ENCODE measurements at regions not wholly inside any gene's neighbourhood (a gene's known extent, or its start where the extent isn't known, plus 50 kb on each side); places are given as distances from the start of the nearest gene placed in this dataset.
A peak's percentile ranks its signal among the peaks of the same experiment; 100 is the strongest.

DNA sequence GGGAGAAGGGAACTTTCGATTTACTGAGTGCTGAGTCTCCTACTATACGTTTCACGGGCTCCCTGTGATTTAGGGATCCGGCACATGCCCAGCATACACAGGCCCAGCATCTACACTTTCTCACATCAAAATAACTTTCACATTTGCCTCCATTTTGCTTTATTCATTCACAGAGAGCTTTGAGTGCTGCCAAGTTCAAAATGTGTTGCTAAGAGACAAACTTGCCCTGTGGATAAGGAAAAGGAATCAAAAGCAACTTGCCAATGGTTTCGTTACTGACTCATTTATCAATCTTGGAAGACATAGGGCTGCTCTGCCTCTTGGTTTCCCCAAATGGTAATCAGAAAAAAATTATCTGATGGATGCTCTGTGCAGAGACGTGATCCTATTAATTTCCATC lies 86.3 kb upstream of the LRRN1 start:
- 76 to 87% methylated on average over 3 to 5 of the region's 6 CpGs for WGBS, 2 experiments (ENCODE audit: insufficient coverage in 2 of 2)
- peaks cover 9% of the 10 kb centered on the region for H3K4me1 ChIP-seq (ENCODE audit: control insufficient read depth, insufficient read depth, low read length, poor library complexity, severe bottlenecking)
- no peaks in the 10 kb centered on the region for H3K36me3 ChIP-seq (ENCODE audit: control insufficient read depth, insufficient read depth, low read length)
- H3K4me3 ChIP-seq (ENCODE audit: extremely low read depth, insufficient read depth, low read length, poor library complexity, severe bottlenecking): no peak overlapping the region
- H3K9me3 ChIP-seq (ENCODE audit: control insufficient read depth, low read length): no peaks in the 10 kb centered on the region
- no peak overlapping the region for H3K27ac ChIP-seq (ENCODE audit: low read depth, low read length, severe bottlenecking)

DNA sequence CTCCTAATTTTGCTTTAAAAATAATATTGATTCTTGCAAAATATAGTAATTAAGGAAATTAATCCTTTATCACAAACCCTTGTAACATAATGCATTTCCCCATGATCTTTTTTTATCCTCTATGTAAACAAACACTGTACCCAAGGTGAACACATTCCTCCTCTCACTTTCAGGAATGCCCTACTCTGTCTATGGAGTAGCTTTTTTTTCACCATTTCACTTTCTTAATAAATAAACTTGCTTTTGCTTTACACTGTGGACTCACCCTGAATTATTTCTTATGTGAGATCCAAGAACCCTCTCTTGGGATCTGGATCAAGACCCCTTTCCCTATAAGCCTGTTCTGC lies 90.5 kb upstream of the LRRN1 start:
- H3K36me3 ChIP-seq (ENCODE audit: control insufficient read depth, insufficient read depth, low read length): no peaks in the 10 kb centered on the region
- no peak overlapping the region for H3K4me3 ChIP-seq (ENCODE audit: extremely low read depth, insufficient read depth, low read length, poor library complexity, severe bottlenecking)
- H3K27ac ChIP-seq (ENCODE audit: low read depth, low read length, severe bottlenecking): peak overlapping the region; percentile 51
- H3K4me1 ChIP-seq (ENCODE audit: control insufficient read depth, insufficient read depth, low read length, poor library complexity, severe bottlenecking): peaks cover 11% of the 10 kb centered on the region
- no peaks in the 10 kb centered on the region for H3K9me3 ChIP-seq (ENCODE audit: control insufficient read depth, low read length)

DNA sequence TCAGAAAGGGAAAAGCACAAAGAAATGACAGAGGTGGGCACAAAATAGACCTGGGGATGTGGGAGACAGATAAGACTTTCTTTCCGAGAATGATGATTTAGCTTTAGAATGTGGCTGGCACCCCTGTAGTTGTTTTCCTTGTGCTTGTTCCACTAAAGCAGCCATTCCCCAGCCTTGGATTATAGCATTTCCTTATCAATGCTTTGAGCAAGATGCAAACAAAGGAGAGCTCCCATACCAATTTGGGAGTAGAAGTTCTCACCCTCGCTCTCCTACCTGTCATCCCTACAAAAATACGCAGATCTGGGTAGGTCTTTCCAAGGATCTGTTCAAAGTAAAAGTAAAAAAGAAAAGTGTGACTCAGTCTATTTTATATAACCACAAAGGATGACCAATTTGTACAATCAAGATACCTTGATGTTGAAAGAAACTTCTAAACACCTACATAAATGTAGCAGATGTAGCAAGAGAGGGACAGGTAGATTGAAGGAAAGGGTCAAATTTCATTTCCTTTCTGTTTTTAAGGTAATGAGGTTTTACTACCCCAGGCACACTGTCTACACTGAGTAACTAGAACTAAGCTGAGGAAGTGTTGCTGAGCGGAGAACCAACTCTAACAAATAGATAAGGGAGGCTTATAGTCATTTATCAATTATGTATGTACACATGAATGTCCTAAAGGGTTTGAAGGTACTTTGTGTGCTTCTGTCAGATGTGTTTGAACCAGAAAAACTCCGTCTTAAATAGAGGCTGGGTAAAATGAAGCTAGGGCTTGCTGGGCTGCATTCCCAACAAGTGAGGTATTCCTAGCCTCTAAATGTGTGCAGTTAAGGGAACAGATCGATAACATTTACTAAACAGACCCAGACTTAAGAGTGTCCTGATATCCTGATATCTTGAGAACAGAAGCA lies 91.1 kb upstream of the LRRN1 start:
- no peak overlapping the region for H3K4me3 ChIP-seq (ENCODE audit: extremely low read depth, insufficient read depth, low read length, poor library complexity, severe bottlenecking)
- H3K36me3 ChIP-seq (ENCODE audit: control insufficient read depth, insufficient read depth, low read length): no peaks in the 10 kb centered on the region
- H3K9me3 ChIP-seq (ENCODE audit: control insufficient read depth, low read length): no peaks in the 10 kb centered on the region
- H3K4me1 ChIP-seq (ENCODE audit: control insufficient read depth, insufficient read depth, low read length, poor library complexity, severe bottlenecking): peaks cover 11% of the 10 kb centered on the region
- WGBS, 2 experiments (ENCODE audit: insufficient coverage in 2 of 2): 18 to 59% methylated on average over 2 of the region's 6 CpGs
- peak overlapping the region; percentile 36 for H3K27ac ChIP-seq (ENCODE audit: low read depth, low read length, severe bottlenecking)

DNA sequence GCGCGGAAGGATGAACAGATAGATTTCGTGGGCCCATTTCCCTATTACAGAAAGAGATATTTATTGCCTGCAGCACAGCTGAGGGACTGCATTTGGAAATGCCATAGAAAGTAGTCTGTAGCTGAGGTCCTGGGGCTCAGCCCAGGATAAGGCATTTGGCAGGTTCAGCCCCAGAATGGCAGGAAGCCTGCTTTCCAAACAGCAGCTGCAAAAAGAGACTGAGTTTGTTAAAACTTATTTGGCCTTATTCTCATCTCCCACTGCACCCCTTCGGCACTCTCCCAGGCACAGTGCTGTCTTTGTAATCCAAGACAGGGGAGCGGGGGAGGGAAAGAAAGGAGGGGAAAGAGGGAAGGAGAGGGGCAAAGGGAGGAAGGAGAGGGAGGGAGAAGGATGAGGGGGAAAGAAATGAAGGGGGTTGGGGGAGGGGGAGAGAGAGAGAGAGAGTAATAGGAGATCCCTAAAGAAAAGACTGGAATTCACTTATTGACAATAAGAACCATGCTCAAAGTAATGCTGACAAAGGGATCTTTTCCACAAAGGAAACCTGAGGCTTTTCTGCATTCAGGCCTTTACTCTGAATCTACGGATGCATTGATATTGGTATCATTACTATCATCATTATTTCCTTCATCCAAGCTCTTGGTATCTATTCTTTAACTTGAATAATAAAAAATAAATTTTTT lies 94.0 kb upstream of the LRRN1 start:
- Histone ChIP-seq H3K36me3 (ENCODE audit: control insufficient read depth, insufficient read depth, low read length) (no peaks in the 10 kb centered on the region), H3K27ac (ENCODE audit: low read depth, low read length, severe bottlenecking) (no peak overlapping the region), H3K4me1 (ENCODE audit: control insufficient read depth, insufficient read depth, low read length, poor library complexity, severe bottlenecking) (peaks cover 11% of the 10 kb centered on the region), H3K4me3 (ENCODE audit: extremely low read depth, insufficient read depth, low read length, poor library complexity, severe bottlenecking) (no peak overlapping the region), H3K9me3 (ENCODE audit: control insufficient read depth, low read length) (no peaks in the 10 kb centered on the region)
- 31% methylated on average over 5 of the region's 6 CpGs; no CpG with 5 or more reads in 1 of the 2 experiments for WGBS, 2 experiments (ENCODE audit: insufficient coverage in 2 of 2)

DNA sequence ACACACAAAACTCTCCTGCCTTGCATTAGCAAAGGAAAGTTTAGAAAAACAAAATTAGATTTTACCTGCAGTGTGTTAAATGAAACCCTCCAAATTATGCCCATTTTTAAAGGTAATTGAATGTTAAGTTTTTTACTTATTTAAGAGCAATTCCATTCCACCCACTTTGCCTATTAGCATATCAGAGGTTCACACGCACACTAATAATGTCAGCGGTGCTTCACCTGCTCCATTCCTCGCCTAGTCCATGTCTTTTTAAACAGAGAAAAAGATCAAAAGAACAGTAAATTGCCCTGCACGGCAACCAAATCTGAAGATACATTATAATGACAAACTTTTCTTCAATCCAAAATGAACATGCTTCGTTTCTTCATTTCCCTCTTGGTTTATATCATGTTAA lies 97.3 kb upstream of the LRRN1 start:
- H3K4me1 ChIP-seq (ENCODE audit: control insufficient read depth, insufficient read depth, low read length, poor library complexity, severe bottlenecking): no peaks in the 10 kb centered on the region
- H3K4me3 ChIP-seq (ENCODE audit: extremely low read depth, insufficient read depth, low read length, poor library complexity, severe bottlenecking): no peak overlapping the region
- no peak overlapping the region for H3K27ac ChIP-seq (ENCODE audit: low read depth, low read length, severe bottlenecking)
- no peaks in the 10 kb centered on the region for H3K9me3 ChIP-seq (ENCODE audit: control insufficient read depth, low read length)
- H3K36me3 ChIP-seq (ENCODE audit: control insufficient read depth, insufficient read depth, low read length): no peaks in the 10 kb centered on the region
- WGBS, 2 experiments (ENCODE audit: insufficient coverage in 2 of 2): 94 to 96% methylated on average over 4 to 5 of the region's 5 CpGs

DNA sequence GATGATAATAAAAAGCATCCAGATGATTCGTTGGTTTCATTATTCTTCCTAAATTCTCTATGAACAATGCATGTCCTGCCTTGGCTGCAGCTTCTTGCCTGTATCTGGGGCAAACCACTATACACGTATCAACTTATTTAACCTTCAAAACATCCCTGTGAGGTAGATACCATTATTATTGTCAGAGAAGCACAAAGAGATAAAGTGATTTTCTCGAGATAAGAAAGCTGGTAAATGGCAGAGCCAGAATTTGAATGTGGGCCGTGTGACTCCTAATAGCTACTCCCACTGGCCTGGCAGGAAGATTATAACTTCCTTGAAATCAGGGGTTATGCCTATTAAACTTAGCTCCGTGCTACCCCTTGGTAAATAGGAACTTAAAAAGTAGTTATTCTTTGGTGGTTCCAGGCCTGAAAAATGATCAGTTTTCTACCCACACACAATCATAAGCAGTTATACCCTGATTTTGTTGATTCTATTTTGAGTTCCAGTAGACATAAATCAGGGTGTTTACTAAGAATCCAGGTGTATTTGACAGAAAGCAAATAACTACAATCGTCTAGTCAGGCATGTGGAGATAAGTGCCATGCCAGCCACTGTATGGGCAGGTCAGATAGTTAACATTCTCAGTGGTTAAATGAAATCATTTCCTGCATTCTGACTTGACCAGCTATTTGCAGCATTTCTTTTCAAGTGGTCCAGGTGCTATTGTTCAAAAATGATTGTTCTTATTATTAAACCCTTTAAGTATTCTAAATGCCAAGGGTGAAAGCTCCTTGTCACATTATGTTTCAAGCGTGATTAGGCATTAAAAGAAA lies 99.2 kb upstream of the LRRN1 start:
- Histone ChIP-seq H3K27ac (ENCODE audit: low read depth, low read length, severe bottlenecking) (no peak overlapping the region), H3K4me3 (ENCODE audit: extremely low read depth, insufficient read depth, low read length, poor library complexity, severe bottlenecking) (no peak overlapping the region), H3K36me3 (ENCODE audit: control insufficient read depth, insufficient read depth, low read length) (no peaks in the 10 kb centered on the region), H3K4me1 (ENCODE audit: control insufficient read depth, insufficient read depth, low read length, poor library complexity, severe bottlenecking) (no peaks in the 10 kb centered on the region), H3K9me3 (ENCODE audit: control insufficient read depth, low read length) (no peaks in the 10 kb centered on the region)
- 77 to 91% methylated on average over 4 of the region's 7 CpGs for WGBS, 2 experiments (ENCODE audit: insufficient coverage in 2 of 2)

DNA sequence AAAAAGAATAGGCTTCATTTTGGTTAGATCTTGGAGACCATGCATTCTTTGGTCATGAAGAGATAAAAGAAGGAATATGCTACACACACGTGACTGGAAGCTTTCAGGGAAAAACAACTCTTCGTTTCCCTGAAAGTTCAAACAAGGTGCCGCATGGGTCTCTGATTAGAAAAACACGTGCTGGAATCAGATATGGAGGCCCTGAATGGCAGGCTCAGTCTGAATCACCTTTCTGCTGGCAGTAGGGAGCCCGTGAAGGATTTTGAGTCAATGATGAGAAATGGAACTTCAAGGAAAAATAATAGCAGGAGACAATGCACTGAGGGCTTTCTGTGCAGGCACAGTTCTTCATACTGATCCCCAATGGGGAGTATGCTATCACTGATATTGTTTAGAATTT lies 99.8 kb upstream of the LRRN1 start:
- Histone ChIP-seq H3K27ac (ENCODE audit: low read depth, low read length, severe bottlenecking) (no peak overlapping the region), H3K4me3 (ENCODE audit: extremely low read depth, insufficient read depth, low read length, poor library complexity, severe bottlenecking) (no peak overlapping the region), H3K9me3 (ENCODE audit: control insufficient read depth, low read length) (no peaks in the 10 kb centered on the region), H3K36me3 (ENCODE audit: control insufficient read depth, insufficient read depth, low read length) (no peaks in the 10 kb centered on the region), H3K4me1 (ENCODE audit: control insufficient read depth, insufficient read depth, low read length, poor library complexity, severe bottlenecking) (no peaks in the 10 kb centered on the region)
- WGBS, 2 experiments (ENCODE audit: insufficient coverage in 2 of 2): 79 to 86% methylated on average over 5 of the region's 5 CpGs

DNA sequence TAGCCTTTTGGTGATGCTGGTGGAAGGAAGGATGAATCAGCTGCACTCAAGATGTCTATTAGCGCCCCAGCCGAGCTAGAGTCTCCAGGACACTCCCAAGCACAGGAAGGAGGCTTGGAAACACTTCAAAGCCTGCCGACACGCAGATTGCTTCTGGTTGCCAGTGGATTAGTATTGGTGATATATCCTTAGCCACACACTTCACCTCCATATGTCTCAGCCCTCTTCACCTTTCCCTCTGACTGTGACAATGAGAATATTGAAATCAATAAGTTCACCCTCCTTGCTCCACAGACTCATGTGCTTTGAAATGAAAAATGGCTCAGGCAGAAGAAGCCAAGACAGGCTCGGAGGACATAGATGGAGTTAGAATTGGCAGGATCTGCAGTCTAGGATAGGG lies 102.9 kb upstream of the LRRN1 start:
- peaks cover 6% of the 10 kb centered on the region for H3K9me3 ChIP-seq (ENCODE audit: control insufficient read depth, low read length)
- H3K4me3 ChIP-seq (ENCODE audit: extremely low read depth, insufficient read depth, low read length, poor library complexity, severe bottlenecking): no peak overlapping the region
- H3K36me3 ChIP-seq (ENCODE audit: control insufficient read depth, insufficient read depth, low read length): no peaks in the 10 kb centered on the region
- 93% methylated on average over 3 of the region's 5 CpGs; no CpG with 5 or more reads in 1 of the 2 experiments for WGBS, 2 experiments (ENCODE audit: insufficient coverage in 2 of 2)
- no peaks in the 10 kb centered on the region for H3K4me1 ChIP-seq (ENCODE audit: control insufficient read depth, insufficient read depth, low read length, poor library complexity, severe bottlenecking)
- H3K27ac ChIP-seq (ENCODE audit: low read depth, low read length, severe bottlenecking): no peak overlapping the region

DNA sequence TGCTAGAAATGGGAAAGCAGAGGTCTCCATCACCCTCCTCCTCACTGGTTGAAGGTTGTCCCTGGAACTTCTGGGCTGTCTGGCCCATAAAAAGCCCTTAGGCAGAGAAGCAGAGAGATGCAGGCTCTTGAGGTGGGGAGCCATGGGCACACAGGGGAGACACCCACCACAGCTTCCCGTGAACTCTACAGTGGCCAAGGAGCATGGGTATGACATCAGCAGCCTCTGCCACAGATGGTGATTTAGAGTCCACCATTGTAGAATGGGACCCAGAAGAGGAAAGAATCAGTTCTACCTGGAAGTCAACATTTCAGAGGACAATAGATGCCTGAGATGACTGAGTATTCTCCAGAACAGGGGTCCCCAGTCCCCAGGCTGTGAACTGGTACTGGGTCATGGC lies 105.6 kb upstream of the LRRN1 start:
- Histone ChIP-seq H3K9me3 (ENCODE audit: control insufficient read depth, low read length) (peaks cover 6% of the 10 kb centered on the region), H3K4me3 (ENCODE audit: extremely low read depth, insufficient read depth, low read length, poor library complexity, severe bottlenecking) (no peak overlapping the region), H3K4me1 (ENCODE audit: control insufficient read depth, insufficient read depth, low read length, poor library complexity, severe bottlenecking) (no peaks in the 10 kb centered on the region), H3K27ac (ENCODE audit: low read depth, low read length, severe bottlenecking) (no peak overlapping the region), H3K36me3 (ENCODE audit: control insufficient read depth, insufficient read depth, low read length) (no peaks in the 10 kb centered on the region)
- WGBS, 2 experiments (ENCODE audit: insufficient coverage in 2 of 2): 78 to 100% methylated on average over 1 of the region's 1 CpG

DNA sequence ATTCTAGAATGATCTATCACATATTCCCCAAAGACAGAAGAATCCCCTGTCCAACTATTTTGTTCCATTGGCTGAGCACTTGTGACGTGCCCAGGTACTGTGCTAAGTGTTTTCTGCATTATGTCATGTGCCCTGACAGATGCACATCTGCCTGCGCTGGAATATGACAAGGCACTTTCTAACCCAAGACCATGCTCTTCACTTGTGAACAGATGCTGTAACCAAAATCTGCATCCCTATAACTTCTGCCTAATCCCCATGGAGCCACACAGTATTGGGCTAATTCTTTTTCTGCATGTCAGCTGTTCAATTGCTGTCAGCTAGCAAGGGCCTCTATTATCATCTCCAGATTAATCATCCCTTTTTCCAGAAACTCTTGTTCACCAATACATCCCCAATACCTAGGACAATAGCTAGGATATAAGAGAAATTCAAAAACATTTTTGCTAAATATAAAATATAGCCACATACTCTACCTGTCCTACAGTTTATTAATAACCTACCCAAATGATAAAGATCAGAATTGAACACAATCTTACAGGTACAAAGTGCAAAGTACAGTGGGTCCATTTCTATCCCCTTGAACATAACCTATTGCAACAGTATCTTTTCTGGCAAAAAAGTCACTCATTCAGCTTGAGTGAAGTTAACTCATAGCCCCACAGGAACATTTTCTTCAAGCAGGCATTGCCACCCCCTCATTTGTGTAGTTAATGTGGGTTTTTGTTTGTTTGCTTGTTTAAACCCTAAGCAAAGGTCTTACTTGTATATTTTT lies 109.4 kb upstream of the LRRN1 start:
- Histone ChIP-seq H3K4me3 (ENCODE audit: extremely low read depth, insufficient read depth, low read length, poor library complexity, severe bottlenecking) (no peak overlapping the region), H3K9me3 (ENCODE audit: control insufficient read depth, low read length) (peaks cover 6% of the 10 kb centered on the region), H3K4me1 (ENCODE audit: control insufficient read depth, insufficient read depth, low read length, poor library complexity, severe bottlenecking) (no peaks in the 10 kb centered on the region), H3K36me3 (ENCODE audit: control insufficient read depth, insufficient read depth, low read length) (no peaks in the 10 kb centered on the region), H3K27ac (ENCODE audit: low read depth, low read length, severe bottlenecking) (no peak overlapping the region)
- 84 to 94% methylated on average over 2 of the region's 2 CpGs for WGBS, 2 experiments (ENCODE audit: insufficient coverage in 2 of 2)

All from mesodermal cell (in vitro differentiated cells).